Ishikawa (cell line): ENCODE measurements at regions not wholly inside any gene's neighbourhood (a gene's known extent, or its start where the extent isn't known, plus 50 kb on each side); places are given as distances from the start of the nearest gene placed in this dataset.

Source experiments
- CEBPB ChIP-seq: IDR thresholded peaks from 2 replicates; pipeline ENCODE4 v1.6.1; 2012
- CREB1 ChIP-seq: IDR thresholded peaks from 2 replicates; pipeline ENCODE4 v1.6.1; 2012; ENCODE audit warnings: low read depth
- EGR1 ChIP-seq: IDR thresholded peaks from 2 replicates; pipeline ENCODE4 v1.6.1; 2012
- EP300 ChIP-seq: IDR thresholded peaks from 2 replicates; pipeline ENCODE4 v1.6.1; 2012; ENCODE audit warnings: borderline replicate concordance
- FOXM1 ChIP-seq: IDR thresholded peaks from 2 replicates; pipeline ENCODE4 v1.6.1; 2012; ENCODE audit warnings: low read depth, borderline replicate concordance
- MAX ChIP-seq: IDR thresholded peaks from 2 replicates; pipeline ENCODE4 v1.6.1; 2012
- NFIC ChIP-seq: IDR thresholded peaks from 2 replicates; pipeline ENCODE4 v1.6.1; 2012
- RAD21 ChIP-seq: IDR thresholded peaks from 2 replicates; pipeline ENCODE4 v1.6.1; 2012; ENCODE audit warnings: low read depth
- REST ChIP-seq: IDR thresholded peaks from 2 replicates; pipeline ENCODE4 v1.6.1; 2012; ENCODE audit warnings: low read depth, mild to moderate bottlenecking
- TAF1 ChIP-seq: IDR thresholded peaks from 2 replicates; pipeline ENCODE4 v1.6.1; 2012; ENCODE audit warnings: low read depth, mild to moderate bottlenecking
- TCF12 ChIP-seq: IDR thresholded peaks from 2 replicates; pipeline ENCODE4 v1.6.1; 2012; ENCODE audit warnings: low read depth
- TEAD4 ChIP-seq: IDR thresholded peaks from 2 replicates; pipeline ENCODE4 v1.6.1; 2012
- USF1 ChIP-seq: IDR thresholded peaks from 2 replicates; pipeline ENCODE4 v1.6.1; 2012
- YY1 ChIP-seq: IDR thresholded peaks from 2 replicates; pipeline ENCODE4 v1.6.1; 2012; ENCODE audit warnings: low read depth

- TF ChIP-seq EP300: no peak
- TF ChIP-seq NFIC: no peak
- no peak for TF ChIP-seq CREB1
- no peak for TF ChIP-seq YY1
- TF ChIP-seq TAF1: no peak
- TF ChIP-seq REST: no peak
- TF ChIP-seq CEBPB: no peak
- TF ChIP-seq EGR1: no peak
- TF ChIP-seq MAX: no peak
- TF ChIP-seq RAD21: no peak
- TF ChIP-seq FOXM1: no peak
- no peak for TF ChIP-seq TCF12
- TF ChIP-seq TEAD4: no peak
- TF ChIP-seq USF1: no peak
These were observed 161.8 kb upstream of the IQSEC1 start for GRCh38 chr3:13235079-13235478.
